B cell (primary cell): ENCODE measurements at regions not wholly inside any gene's neighbourhood (a gene's known extent, or its start where the extent isn't known, plus 50 kb on each side); places are given as distances from the start of the nearest gene placed in this dataset.

Experiments
- ATAC-seq: fragments of 200-7000 bp; cut with Tn5 transposase; one replicate; pipeline ENCODE4 v1.10.0; 2021; ENCODE audit warnings: low read depth, mild to moderate bottlenecking, moderate number of reproducible peaks, moderate library complexity
- CTCF ChIA-PET: fragments of 350-600 bp; sonication (Branson Sonifier 250); formaldehyde crosslinking; loops from one replicate; lab custom pipeline; 2021; ENCODE audit warnings: antibody characterized with exemption, inconsistent platforms; lab: Charles Lee
- POLR2A ChIA-PET: fragments of 350-600 bp; sonication (Branson Sonifier 250); formaldehyde crosslinking; loops from one replicate; lab custom pipeline; 2021; ENCODE audit warnings: antibody characterized with exemption; lab: Charles Lee
- DNase-seq: peaks from one replicate; pipeline ENCODE4 v3.0.0; 2013
- H2AFZ ChIP-seq: 2 replicates; pipeline ENCODE4 v1.6.1; 2012; ENCODE audit warnings: mild to moderate bottlenecking, low read depth, low read length; ENCODE audit not compliant: insufficient read depth, poor library complexity, severe bottlenecking
- H3K27ac ChIP-seq, 2 donors: 1 replicate in 1 of 2; 2 replicates in 1 of 2; pipeline ENCODE4 v1.5.1; 2012 to 2013; ENCODE audit warnings: low read length in 2 of 2, mild to moderate bottlenecking in 2 of 2, moderate library complexity in 1 of 2
- H3K27me3 ChIP-seq, 4 experiments: fragments of 200-600 bp in 1 of 4; sonication (generic) in 1 of 4; replicated peaks in 1 of 4; 1 replicate in 2 of 4; 2 replicates in 2 of 4; pipeline versions ENCODE4 v1.6.1 to v1.7.0; 2013 to 2016; ENCODE audit warnings: low read length in 3 of 4, mild to moderate bottlenecking in 2 of 4, mixed read lengths in 1 of 4, moderate library complexity in 1 of 4; ENCODE audit not compliant: insufficient read depth in 4 of 4, control insufficient read depth in 3 of 4; ENCODE audit errors: control extremely low read depth in 1 of 4
- H3K36me3 ChIP-seq, 2 experiments: replicated peaks in 1 of 2; 1 replicate in 1 of 2; 2 replicates in 1 of 2; pipeline versions ENCODE4 v1.6.1 to v1.7.1; 2013; ENCODE audit warnings: low read length in 1 of 2; ENCODE audit not compliant: insufficient read depth in 2 of 2, control insufficient read depth in 1 of 2; ENCODE audit errors: control extremely low read depth in 1 of 2, extremely low read depth in 1 of 2
- H3K4me1 ChIP-seq, 2 donors: fragments of 200-600 bp in 1 of 2; sonication (generic) in 1 of 2; 1 replicate in 1 of 2; 2 replicates in 1 of 2; pipeline versions ENCODE4 v1.5.1 to v1.6.1; 2013 to 2017; ENCODE audit warnings: low read length in 2 of 2; ENCODE audit not compliant: control insufficient read depth in 2 of 2, insufficient read depth in 2 of 2
- H3K4me2 ChIP-seq: replicated peaks from 2 replicates; pipeline ENCODE3; 2012; ENCODE audit warnings: mild to moderate bottlenecking, low read depth, low read length; ENCODE audit not compliant: poor library complexity, severe bottlenecking
- H3K4me3 ChIP-seq, 5 experiments: fragments of 200-600 bp in 1 of 5; sonication (generic) in 1 of 5; 1 replicate in 3 of 5; 2 replicates in 2 of 5; pipeline versions ENCODE4 v1.5.1 to v1.7.0; 2011 to 2016; ENCODE audit warnings: low read length in 4 of 5, mild to moderate bottlenecking in 4 of 5, low read depth in 2 of 5, control low read depth in 1 of 5, moderate library complexity in 1 of 5; ENCODE audit not compliant: insufficient read depth in 1 of 5; ENCODE audit errors: control extremely low read depth in 1 of 5, extremely low read depth in 1 of 5
- H3K79me2 ChIP-seq: fragments of 200-600 bp; sonication (generic); one replicate; pipeline ENCODE4 v1.6.0; 2016; ENCODE audit warnings: low read length; ENCODE audit not compliant: control insufficient read depth, insufficient read depth
- H3K9ac ChIP-seq: fragments of 200-600 bp; sonication (generic); 2 replicates; pipeline ENCODE4 v1.6.1; 2017; ENCODE audit warnings: mild to moderate bottlenecking, low read length, moderate library complexity
- H3K9me3 ChIP-seq, 3 donors: one replicate each; pipeline versions ENCODE4 v1.6.1 to v1.7.1; 2013; ENCODE audit warnings: low read length in 2 of 3; ENCODE audit not compliant: control insufficient read depth in 2 of 3, insufficient read depth in 1 of 3; ENCODE audit errors: control extremely low read depth in 1 of 3
- H4K20me1 ChIP-seq: 2 replicates; pipeline ENCODE4 v1.6.0; 2012; ENCODE audit warnings: mild to moderate bottlenecking, low read length; ENCODE audit not compliant: insufficient read depth, control insufficient read depth, poor library complexity, severe bottlenecking
- H3K27ac Mint-ChIP-seq: one replicate; pipeline ENCODE4 v1.8.0; 2021; ENCODE audit warnings: mixed read lengths
- H3K27me3 Mint-ChIP-seq: one replicate; pipeline ENCODE4 v1.8.0; 2021; ENCODE audit warnings: mixed read lengths
- H3K4me1 Mint-ChIP-seq: one replicate; pipeline ENCODE4 v1.8.0; 2021; ENCODE audit warnings: mixed read lengths
- H3K4me3 Mint-ChIP-seq: one replicate; pipeline ENCODE4 v1.8.0; 2021; ENCODE audit warnings: mixed read lengths
- H3K9me3 Mint-ChIP-seq: one replicate; pipeline ENCODE4 v1.8.0; 2022; ENCODE audit warnings: mixed read lengths; ENCODE audit not compliant: insufficient read depth
- EZH2 ChIP-seq: IDR thresholded peaks from 2 replicates; pipeline ENCODE4 v1.6.1; 2012; ENCODE audit warnings: borderline replicate concordance, low read depth, mild to moderate bottlenecking, moderate library complexity, low read length; ENCODE audit not compliant: insufficient read depth, poor library complexity, severe bottlenecking
- WGBS: methylation state at CpG from one replicate; pipeline ENCODE4 v1.1.5; 2013; ENCODE audit warnings: missing lambda C conversion rate; ENCODE audit not compliant: insufficient coverage; 5-methylcytosine and 5-hydroxymethylcytosine counted together
- intact Hi-C: fragments of 100-400 bp; cut with micrococcal nuclease; formaldehyde crosslinking; loops from one replicate; pipeline ENCODE4 v1.10.0; 2022
- TF ChIP-seq, protein P1 (sequence below): fragments of 200-600 bp; IDR thresholded peaks from one replicate; pipeline ENCODE4 v1.8.0; 2022; ENCODE audit warnings: antibody characterized with exemption, mild to moderate bottlenecking

DNA sequence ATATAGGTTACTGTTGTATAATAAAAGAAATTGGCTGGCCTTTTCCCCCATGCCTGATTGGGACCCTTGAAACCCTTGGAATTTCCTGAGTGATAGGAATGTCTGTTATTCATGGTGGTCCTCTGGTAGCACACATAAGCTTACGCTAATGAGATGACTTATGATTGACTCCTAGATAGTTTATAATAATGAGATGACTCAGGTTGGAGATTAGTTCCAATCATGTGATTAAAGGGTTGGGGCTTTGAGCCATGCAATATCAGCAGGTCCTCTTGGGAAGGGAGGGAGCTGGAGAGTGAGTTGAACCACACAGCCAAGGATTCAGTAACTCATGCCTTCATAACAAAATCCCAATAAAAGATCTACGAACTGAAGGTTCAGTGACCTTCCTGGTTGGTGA lies 407.6 kb upstream of the MANEA start:
- Histone ChIP-seq H3K9me3 (no peaks in the 10 kb centered on the region), H3K4me2 (no peak overlapping the region), H2AFZ (no peak overlapping the region), H4K20me1 (no peaks in the 10 kb centered on the region), H3K9ac (no peak overlapping the region), H3K27ac (no peak overlapping the region), H3K4me1 (no peaks in the 10 kb centered on the region), H3K27me3 (no peaks in the 10 kb centered on the region), H3K79me2 (no peaks in the 10 kb centered on the region), H3K4me3 (no peak overlapping the region), H3K36me3 (no peaks in the 10 kb centered on the region)
- DNase-seq, result no peak
- WGBS, result 100% methylated on average over 1 of the region's 2 CpGs
- Mint-ChIP-seq H3K4me1 (no peaks in the 10 kb centered on the region), H3K9me3 (no peaks in the 10 kb centered on the region), H3K27me3 (no peaks in the 10 kb centered on the region), H3K4me3 (no peak overlapping the region), H3K27ac (no peak overlapping the region)
- ChIA-PET POLR2A (no interaction called here), CTCF (no interaction called here)
- TF ChIP-seq, protein P1, sequence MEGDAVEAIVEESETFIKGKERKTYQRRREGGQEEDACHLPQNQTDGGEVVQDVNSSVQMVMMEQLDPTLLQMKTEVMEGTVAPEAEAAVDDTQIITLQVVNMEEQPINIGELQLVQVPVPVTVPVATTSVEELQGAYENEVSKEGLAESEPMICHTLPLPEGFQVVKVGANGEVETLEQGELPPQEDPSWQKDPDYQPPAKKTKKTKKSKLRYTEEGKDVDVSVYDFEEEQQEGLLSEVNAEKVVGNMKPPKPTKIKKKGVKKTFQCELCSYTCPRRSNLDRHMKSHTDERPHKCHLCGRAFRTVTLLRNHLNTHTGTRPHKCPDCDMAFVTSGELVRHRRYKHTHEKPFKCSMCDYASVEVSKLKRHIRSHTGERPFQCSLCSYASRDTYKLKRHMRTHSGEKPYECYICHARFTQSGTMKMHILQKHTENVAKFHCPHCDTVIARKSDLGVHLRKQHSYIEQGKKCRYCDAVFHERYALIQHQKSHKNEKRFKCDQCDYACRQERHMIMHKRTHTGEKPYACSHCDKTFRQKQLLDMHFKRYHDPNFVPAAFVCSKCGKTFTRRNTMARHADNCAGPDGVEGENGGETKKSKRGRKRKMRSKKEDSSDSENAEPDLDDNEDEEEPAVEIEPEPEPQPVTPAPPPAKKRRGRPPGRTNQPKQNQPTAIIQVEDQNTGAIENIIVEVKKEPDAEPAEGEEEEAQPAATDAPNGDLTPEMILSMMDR, result no peak
- no peak for TF ChIP-seq EZH2
- intact Hi-C loops, result no loop called here
- ATAC-seq, result no peak

DNA sequence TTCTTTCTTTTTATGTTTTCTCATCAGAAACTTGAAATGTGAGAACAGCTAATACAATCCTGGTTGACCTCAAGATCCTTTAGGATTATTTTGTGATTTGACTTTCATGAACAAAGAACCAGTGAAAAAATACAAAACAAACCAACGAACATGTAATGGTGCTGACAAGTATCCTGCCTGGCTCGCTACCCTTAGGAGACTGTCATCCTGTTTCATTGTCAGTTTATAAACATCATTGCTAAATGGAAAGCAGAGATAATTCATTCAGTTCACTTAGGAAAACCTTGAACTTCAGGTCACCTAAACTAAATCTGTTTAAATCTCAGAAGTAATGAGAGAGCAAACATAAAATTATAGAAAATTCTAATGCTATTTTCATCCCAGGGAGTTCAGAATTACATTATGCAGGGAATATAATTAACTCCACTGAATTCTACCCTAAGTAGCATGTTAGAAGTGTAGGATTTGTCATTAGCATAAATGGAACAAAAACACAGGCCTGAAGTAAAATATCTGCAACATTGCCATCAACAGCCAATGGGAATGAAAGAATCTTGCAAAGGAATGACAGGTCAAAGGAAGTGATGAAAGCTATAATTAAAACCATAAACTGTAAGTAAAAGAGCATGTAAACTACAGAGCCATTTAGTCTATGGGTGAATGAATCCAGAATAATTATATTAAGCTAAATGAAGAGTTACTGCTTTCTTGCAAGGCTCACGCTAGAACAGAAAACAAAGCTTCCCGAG lies 401.2 kb upstream of the MANEA start:
- Histone ChIP-seq H4K20me1 (no peaks in the 10 kb centered on the region), H2AFZ (no peak overlapping the region), H3K27ac (no peak overlapping the region), H3K27me3 (no peaks in the 10 kb centered on the region), H3K4me1 (no peaks in the 10 kb centered on the region), H3K9me3 (no peaks in the 10 kb centered on the region), H3K4me3 (no peak overlapping the region), H3K36me3 (no peaks in the 10 kb centered on the region), H3K79me2 (no peaks in the 10 kb centered on the region), H3K4me2 (no peak overlapping the region), H3K9ac (no peak overlapping the region)
- Mint-ChIP-seq H3K4me1 (no peaks in the 10 kb centered on the region), H3K27me3 (no peaks in the 10 kb centered on the region), H3K4me3 (no peak overlapping the region), H3K9me3 (no peaks in the 10 kb centered on the region), H3K27ac (no peak overlapping the region)
- no peak for TF ChIP-seq EZH2
- TF ChIP-seq, protein P1, result no peak
- intact Hi-C loops, result no loop called here
- ChIA-PET CTCF (no interaction called here), POLR2A (no interaction called here)
- no CpG with 5 or more reads among the region's 4 CpGs for WGBS
- DNase-seq (no peak), ATAC-seq (no peak)
